ENCODE measurements at regions not wholly inside any gene's neighbourhood (a gene's known extent, or its start where the extent isn't known, plus 50 kb on each side); places are given as distances from the start of the nearest gene placed in this dataset.

DNA sequence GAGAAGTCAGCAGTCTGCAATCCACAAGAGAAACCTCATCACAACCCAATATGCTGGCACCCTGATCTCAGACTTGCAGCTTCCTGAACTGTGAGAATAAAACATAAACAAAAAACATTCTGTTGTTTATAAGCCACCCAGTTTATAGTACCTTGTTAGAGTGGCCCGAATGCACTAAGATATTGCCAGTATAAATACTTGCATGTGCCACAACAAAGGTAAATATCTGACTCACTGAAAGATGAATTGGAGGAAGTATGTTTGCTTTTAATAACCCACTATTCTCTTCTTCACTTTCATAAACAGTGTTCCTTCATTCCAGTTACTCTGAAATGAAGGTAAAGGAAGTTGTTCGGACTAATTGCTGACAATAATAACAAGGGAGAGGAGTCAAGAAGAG, 1163.4 kb upstream of the CDH6 start:
- H3K36me3 ChIP-seq (ENCODE audit: control insufficient read depth in 2 of 3, insufficient read depth in 3 of 3, low read length in 3 of 3) = no peaks in the 10 kb centered on the region
- H3K9me3 ChIP-seq (ENCODE audit: control insufficient read depth in 2 of 3, insufficient read depth in 1 of 3, low read length in 3 of 3) = no peaks in the 10 kb centered on the region
- H3K27me3 ChIP-seq (ENCODE audit: control insufficient read depth, insufficient read depth, low read length) = no peaks in the 10 kb centered on the region
- H3K4me1 ChIP-seq (ENCODE audit: control insufficient read depth in 2 of 3, insufficient read depth in 2 of 3, low read depth in 1 of 3, low read length in 3 of 3) = no peaks in the 10 kb centered on the region
- no peak overlapping the region for H3K4me3 ChIP-seq (ENCODE audit: low read length in 3 of 3)
- TF ChIP-seq, protein P1, sequence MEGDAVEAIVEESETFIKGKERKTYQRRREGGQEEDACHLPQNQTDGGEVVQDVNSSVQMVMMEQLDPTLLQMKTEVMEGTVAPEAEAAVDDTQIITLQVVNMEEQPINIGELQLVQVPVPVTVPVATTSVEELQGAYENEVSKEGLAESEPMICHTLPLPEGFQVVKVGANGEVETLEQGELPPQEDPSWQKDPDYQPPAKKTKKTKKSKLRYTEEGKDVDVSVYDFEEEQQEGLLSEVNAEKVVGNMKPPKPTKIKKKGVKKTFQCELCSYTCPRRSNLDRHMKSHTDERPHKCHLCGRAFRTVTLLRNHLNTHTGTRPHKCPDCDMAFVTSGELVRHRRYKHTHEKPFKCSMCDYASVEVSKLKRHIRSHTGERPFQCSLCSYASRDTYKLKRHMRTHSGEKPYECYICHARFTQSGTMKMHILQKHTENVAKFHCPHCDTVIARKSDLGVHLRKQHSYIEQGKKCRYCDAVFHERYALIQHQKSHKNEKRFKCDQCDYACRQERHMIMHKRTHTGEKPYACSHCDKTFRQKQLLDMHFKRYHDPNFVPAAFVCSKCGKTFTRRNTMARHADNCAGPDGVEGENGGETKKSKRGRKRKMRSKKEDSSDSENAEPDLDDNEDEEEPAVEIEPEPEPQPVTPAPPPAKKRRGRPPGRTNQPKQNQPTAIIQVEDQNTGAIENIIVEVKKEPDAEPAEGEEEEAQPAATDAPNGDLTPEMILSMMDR (IDR thresholded peaks at IDR 0.05; ENCODE audit: borderline replicate concordance, extremely low read depth, insufficient read depth) = no peak
- intact Hi-C loops (cut with DNase I) = no loop called here
- no peak overlapping the region for H3K9ac ChIP-seq (ENCODE audit: low read length in 3 of 3)
- no peak overlapping the region for H3K27ac ChIP-seq (ENCODE audit: low read depth in 2 of 2, low read length in 2 of 2)
- DNase-seq (no peak), FAIRE-seq (no peak)

DNA sequence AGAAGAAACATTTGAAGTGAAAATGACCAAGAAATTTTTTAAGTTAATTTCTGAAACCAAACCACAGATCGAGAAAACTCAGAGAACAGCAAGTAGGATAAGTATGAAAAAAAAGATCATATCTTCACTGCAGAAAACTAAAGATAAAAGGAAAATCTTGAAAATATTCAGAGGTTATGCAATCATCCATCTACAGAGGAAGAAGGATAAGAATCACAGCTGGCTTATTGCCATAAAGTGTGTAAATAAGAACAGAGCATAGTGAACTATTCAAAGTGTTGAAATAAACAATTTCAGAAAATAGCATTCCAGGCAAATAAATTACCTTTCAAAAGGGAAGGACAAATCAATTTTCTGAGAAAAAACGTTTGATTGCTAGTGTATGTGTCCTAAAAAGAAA, 1191.7 kb upstream of the CDH6 start:
- TF ChIP-seq, protein P1 (IDR thresholded peaks at IDR 0.05; ENCODE audit: borderline replicate concordance, extremely low read depth, insufficient read depth) = no peak
- no peaks in the 10 kb centered on the region for H3K27me3 ChIP-seq (ENCODE audit: control insufficient read depth, insufficient read depth, low read length)
- no peaks in the 10 kb centered on the region for H3K4me1 ChIP-seq (ENCODE audit: control insufficient read depth in 2 of 3, insufficient read depth in 2 of 3, low read depth in 1 of 3, low read length in 3 of 3)
- DNase-seq (no peak), FAIRE-seq (no peak)
- H3K9me3 ChIP-seq (ENCODE audit: control insufficient read depth in 2 of 3, insufficient read depth in 1 of 3, low read length in 3 of 3) = no peaks in the 10 kb centered on the region
- H3K9ac ChIP-seq (ENCODE audit: low read length in 3 of 3) = no peak overlapping the region
- no peak overlapping the region for H3K27ac ChIP-seq (ENCODE audit: low read depth in 2 of 2, low read length in 2 of 2)
- intact Hi-C loops (cut with DNase I) = no loop called here
- H3K4me3 ChIP-seq (ENCODE audit: low read length in 3 of 3) = no peak overlapping the region
- H3K36me3 ChIP-seq (ENCODE audit: control insufficient read depth in 2 of 3, insufficient read depth in 3 of 3, low read length in 3 of 3) = no peaks in the 10 kb centered on the region

DNA sequence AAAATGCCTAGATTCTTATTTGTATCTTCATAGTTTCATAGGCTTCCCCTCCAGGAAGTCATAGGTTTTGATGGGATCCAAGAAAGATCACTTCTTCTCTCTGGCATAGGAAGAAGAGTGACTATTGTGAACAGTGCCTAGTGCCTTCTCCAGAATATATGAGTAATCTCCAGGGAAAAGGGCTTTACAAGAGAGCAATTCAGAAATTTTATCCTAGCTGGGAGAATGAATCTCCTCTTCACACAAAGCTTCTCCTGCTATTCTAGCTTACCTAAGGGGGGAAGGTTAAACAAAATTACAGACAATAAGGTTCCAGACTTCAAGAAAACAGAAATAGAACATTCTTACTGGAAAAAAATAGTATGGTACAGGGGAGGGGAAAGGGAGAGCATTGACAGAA, 1193.3 kb upstream of the CDH6 start:
- Histone ChIP-seq H3K4me1 (ENCODE audit: control insufficient read depth in 2 of 3, insufficient read depth in 2 of 3, low read depth in 1 of 3, low read length in 3 of 3) (no peaks in the 10 kb centered on the region), H3K9ac (ENCODE audit: low read length in 3 of 3) (no peak overlapping the region), H3K4me3 (ENCODE audit: low read length in 3 of 3) (no peak overlapping the region), H3K27me3 (ENCODE audit: control insufficient read depth, insufficient read depth, low read length) (no peaks in the 10 kb centered on the region), H3K36me3 (ENCODE audit: control insufficient read depth in 2 of 3, insufficient read depth in 3 of 3, low read length in 3 of 3) (no peaks in the 10 kb centered on the region), H3K27ac (ENCODE audit: low read depth in 2 of 2, low read length in 2 of 2) (no peak overlapping the region), H3K9me3 (ENCODE audit: control insufficient read depth in 2 of 3, insufficient read depth in 1 of 3, low read length in 3 of 3) (no peaks in the 10 kb centered on the region)
- no peak for DNase-seq
- FAIRE-seq = no peak
- TF ChIP-seq, protein P1 (IDR thresholded peaks at IDR 0.05; ENCODE audit: borderline replicate concordance, extremely low read depth, insufficient read depth) = no peak
- intact Hi-C loops (cut with DNase I) = no loop called here

DNA sequence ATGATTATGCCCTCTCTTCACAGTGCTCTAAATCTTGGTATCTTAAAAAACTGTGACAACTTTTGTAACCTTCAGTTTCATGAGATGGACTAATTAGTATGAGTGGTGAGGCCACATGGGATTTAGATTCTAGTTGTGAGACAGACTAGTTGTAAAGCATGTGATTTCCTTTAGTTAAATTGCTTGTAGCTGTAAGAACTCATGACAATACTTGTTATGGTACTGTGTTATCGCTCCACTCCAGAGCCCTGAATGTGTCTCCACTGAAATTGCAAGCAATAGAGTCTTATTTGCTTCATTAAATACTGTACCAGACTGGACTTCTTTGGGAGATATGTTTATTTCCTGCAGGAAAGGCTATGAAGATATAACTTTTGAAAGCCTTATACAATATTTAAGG, 1198.3 kb upstream of the CDH6 start:
- Histone ChIP-seq H3K27me3 (ENCODE audit: control insufficient read depth, insufficient read depth, low read length) (no peaks in the 10 kb centered on the region), H3K4me3 (ENCODE audit: low read length in 3 of 3) (no peak overlapping the region), H3K9me3 (ENCODE audit: control insufficient read depth in 2 of 3, insufficient read depth in 1 of 3, low read length in 3 of 3) (no peaks in the 10 kb centered on the region), H3K27ac (ENCODE audit: low read depth in 2 of 2, low read length in 2 of 2) (no peak overlapping the region), H3K9ac (ENCODE audit: low read length in 3 of 3) (no peak overlapping the region), H3K4me1 (ENCODE audit: control insufficient read depth in 2 of 3, insufficient read depth in 2 of 3, low read depth in 1 of 3, low read length in 3 of 3) (no peaks in the 10 kb centered on the region), H3K36me3 (ENCODE audit: control insufficient read depth in 2 of 3, insufficient read depth in 3 of 3, low read length in 3 of 3) (no peaks in the 10 kb centered on the region)
- FAIRE-seq (no peak), DNase-seq (no peak)
- TF ChIP-seq, protein P1 (IDR thresholded peaks at IDR 0.05; ENCODE audit: borderline replicate concordance, extremely low read depth, insufficient read depth) = no peak
- intact Hi-C loops (cut with DNase I) = no loop called here
